OCI-LY3 (cell line): ENCODE measurements at regions not wholly inside any gene's neighbourhood (a gene's known extent, or its start where the extent isn't known, plus 50 kb on each side); places are given as distances from the start of the nearest gene placed in this dataset.

Experiments
- H2AFZ ChIP-seq: fragments of 200-600, 300-600 bp; shearing (Covaris generic); 2 replicates; pipeline ENCODE4 v1.6.0; 2014; ENCODE audit warnings: antibody characterized with exemption, low read depth, low read length
- H3K27ac ChIP-seq: fragments of 200-600, 300-600 bp; sonication (generic); 2 replicates; pipeline ENCODE4 v1.5.1; 2014; ENCODE audit warnings: mild to moderate bottlenecking, low read length, moderate library complexity, mixed read lengths
- H3K27me3 ChIP-seq: fragments of 200-600, 300-600 bp; sonication (generic); 2 replicates; pipeline ENCODE4 v1.6.1; 2014; ENCODE audit warnings: low read depth, low read length, mixed read lengths
- H3K36me3 ChIP-seq: fragments of 200-600, 300-600 bp; sonication (generic); replicated peaks from 2 replicates; pipeline ENCODE3; 2014; ENCODE audit warnings: low read depth, low read length, mixed read lengths
- H3K4me1 ChIP-seq: fragments of 300-600, 200-600 bp; sonication (generic); 2 replicates; pipeline ENCODE4 v1.6.1; 2014; ENCODE audit warnings: low read length, mixed read lengths
- H3K4me2 ChIP-seq: fragments of 200-600, 300-600 bp; sonication (generic); 2 replicates; pipeline ENCODE4 v1.6.1; 2014; ENCODE audit warnings: low read length, mixed read lengths
- H3K4me3 ChIP-seq: fragments of 300-600, 200-600 bp; sonication (generic); 2 replicates; pipeline ENCODE4 v1.5.1; 2014; ENCODE audit warnings: antibody characterized with exemption, mild to moderate bottlenecking, low read length, moderate library complexity
- H3K79me2 ChIP-seq: fragments of 300-600, 200-600 bp; shearing (Covaris generic); 2 replicates; pipeline ENCODE4 v1.6.1; 2014; ENCODE audit warnings: mild to moderate bottlenecking, low read length, mixed read lengths
- H3K9ac ChIP-seq: fragments of 300-600, 200-600 bp; shearing (Covaris generic); 2 replicates; pipeline ENCODE4 v1.6.0; 2014; ENCODE audit warnings: mild to moderate bottlenecking, low read length, moderate library complexity
- H3K9me3 ChIP-seq: fragments of 200-600, 300-600 bp; shearing (Covaris generic); 2 replicates; pipeline ENCODE4 v1.6.1; 2014; ENCODE audit warnings: low read length, mixed read lengths; ENCODE audit not compliant: insufficient read depth
- H4K20me1 ChIP-seq: fragments of 200-600, 300-600 bp; sonication (generic); 2 replicates; pipeline ENCODE4 v1.6.1; 2016; ENCODE audit warnings: low read length, mixed read lengths; ENCODE audit not compliant: insufficient read depth
- EZH2phosphoT487 ChIP-seq: fragments of 200-600 bp; shearing (Covaris generic); IDR thresholded peaks from 2 replicates; pipeline ENCODE4 v1.6.1; 2018; ENCODE audit warnings: antibody characterized with exemption, mixed run types, low read depth
- TF ChIP-seq, protein P1 (sequence below): fragments of 200-600, 300-600 bp; sonication (generic); IDR thresholded peaks from 2 replicates; pipeline ENCODE4 v1.5.1; 2014; ENCODE audit warnings: antibody characterized with exemption, low read length, low read depth

DNA sequence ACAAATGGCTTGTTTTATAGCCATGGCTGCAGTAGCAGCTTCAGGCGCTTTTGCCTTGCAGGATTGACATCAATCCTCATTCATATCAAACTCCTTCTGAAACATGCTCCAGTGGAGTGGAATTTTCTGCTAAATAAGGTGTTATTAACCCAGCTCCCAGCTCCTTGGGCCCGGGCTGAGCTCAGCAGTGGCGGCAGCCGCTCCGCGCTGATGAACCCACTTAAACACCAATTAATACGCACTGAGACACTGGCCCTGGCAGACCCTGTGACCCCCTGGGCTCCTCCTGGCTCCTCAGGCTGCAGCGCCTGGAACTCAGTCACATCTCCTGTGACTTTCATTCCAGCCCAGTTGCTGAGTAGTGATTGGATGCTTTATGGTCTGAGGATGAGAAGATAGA lies 137.4 kb upstream of the GRIK3 start:
- H3K27me3 ChIP-seq, result peaks cover 3% of the 10 kb centered on the region; the same call in 1 of the 2 replicates
- H3K36me3 ChIP-seq, result no peaks in the 10 kb centered on the region
- no peaks in the 10 kb centered on the region for H4K20me1 ChIP-seq
- no peaks in the 10 kb centered on the region for H3K4me1 ChIP-seq
- no peak overlapping the region for H3K27ac ChIP-seq
- H3K9ac ChIP-seq, result no peak overlapping the region
- no peak overlapping the region for H3K4me2 ChIP-seq
- no peak overlapping the region for H3K4me3 ChIP-seq
- no peaks in the 10 kb centered on the region for H3K79me2 ChIP-seq
- no peaks in the 10 kb centered on the region for H3K9me3 ChIP-seq
- TF ChIP-seq, protein P1, sequence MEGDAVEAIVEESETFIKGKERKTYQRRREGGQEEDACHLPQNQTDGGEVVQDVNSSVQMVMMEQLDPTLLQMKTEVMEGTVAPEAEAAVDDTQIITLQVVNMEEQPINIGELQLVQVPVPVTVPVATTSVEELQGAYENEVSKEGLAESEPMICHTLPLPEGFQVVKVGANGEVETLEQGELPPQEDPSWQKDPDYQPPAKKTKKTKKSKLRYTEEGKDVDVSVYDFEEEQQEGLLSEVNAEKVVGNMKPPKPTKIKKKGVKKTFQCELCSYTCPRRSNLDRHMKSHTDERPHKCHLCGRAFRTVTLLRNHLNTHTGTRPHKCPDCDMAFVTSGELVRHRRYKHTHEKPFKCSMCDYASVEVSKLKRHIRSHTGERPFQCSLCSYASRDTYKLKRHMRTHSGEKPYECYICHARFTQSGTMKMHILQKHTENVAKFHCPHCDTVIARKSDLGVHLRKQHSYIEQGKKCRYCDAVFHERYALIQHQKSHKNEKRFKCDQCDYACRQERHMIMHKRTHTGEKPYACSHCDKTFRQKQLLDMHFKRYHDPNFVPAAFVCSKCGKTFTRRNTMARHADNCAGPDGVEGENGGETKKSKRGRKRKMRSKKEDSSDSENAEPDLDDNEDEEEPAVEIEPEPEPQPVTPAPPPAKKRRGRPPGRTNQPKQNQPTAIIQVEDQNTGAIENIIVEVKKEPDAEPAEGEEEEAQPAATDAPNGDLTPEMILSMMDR, result no peak
- no peak for TF ChIP-seq EZH2phosphoT487
- H2AFZ ChIP-seq, result no peak overlapping the region

- no peaks in the 10 kb centered on the region for H3K79me2 ChIP-seq
- TF ChIP-seq, protein P1, result no peak
- no peak for TF ChIP-seq EZH2phosphoT487
- H3K36me3 ChIP-seq, result no peaks in the 10 kb centered on the region
- H3K27me3 ChIP-seq, result peaks cover 3% of the 10 kb centered on the region; the same call in 1 of the 2 replicates
- no peak overlapping the region for H3K9ac ChIP-seq
- H3K4me1 ChIP-seq, result no peaks in the 10 kb centered on the region
- H3K4me3 ChIP-seq, result no peak overlapping the region
- no peaks in the 10 kb centered on the region for H3K9me3 ChIP-seq
- H3K4me2 ChIP-seq, result no peak overlapping the region
- H4K20me1 ChIP-seq, result no peaks in the 10 kb centered on the region
- no peak overlapping the region for H2AFZ ChIP-seq
- H3K27ac ChIP-seq, result no peak overlapping the region
Observed at GRCh38 chr1:37174341-37174740, 140.0 kb upstream of the GRIK3 start.

DNA sequence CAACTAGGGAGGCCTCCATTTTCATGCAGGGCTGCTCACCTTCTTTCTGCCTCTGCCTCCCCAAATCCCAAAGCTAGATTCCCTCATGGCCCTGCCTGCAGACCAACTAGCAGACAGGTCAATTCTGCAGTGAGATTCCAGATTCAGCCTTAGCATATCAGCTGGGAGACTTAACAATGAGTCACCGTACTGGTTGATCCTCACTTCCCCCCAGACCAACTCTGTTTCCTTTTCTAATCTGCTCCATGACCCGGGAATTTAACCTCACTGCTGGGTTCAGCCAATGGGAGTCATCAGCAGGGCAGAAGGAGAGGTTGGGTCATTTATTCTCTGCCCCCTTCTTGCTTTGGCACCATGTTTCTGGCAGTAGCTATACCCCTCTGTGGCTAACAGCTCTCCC lies 140.6 kb upstream of the GRIK3 start:
- no peak for TF ChIP-seq EZH2phosphoT487
- TF ChIP-seq, protein P1, result no peak

GRCh38 chr1:37175666-37176215 lies 141.4 kb upstream of the GRIK3 start:
- Histone ChIP-seq H3K4me3 (no peak overlapping the region), H3K9ac (no peak overlapping the region), H2AFZ (no peak overlapping the region), H4K20me1 (no peaks in the 10 kb centered on the region), H3K27ac (no peak overlapping the region), H3K9me3 (no peaks in the 10 kb centered on the region), H3K36me3 (no peaks in the 10 kb centered on the region), H3K4me2 (no peak overlapping the region), H3K27me3 (peaks cover 3% of the 10 kb centered on the region; the same call in 1 of the 2 replicates), H3K4me1 (no peaks in the 10 kb centered on the region), H3K79me2 (no peaks in the 10 kb centered on the region)
- TF ChIP-seq EZH2phosphoT487, result no peak
- TF ChIP-seq, protein P1, result no peak

More for the DNA sequence above, 140.6 kb upstream of the GRIK3 start:
- Histone ChIP-seq H3K27ac (no peak overlapping the region), H3K79me2 (no peaks in the 10 kb centered on the region), H4K20me1 (no peaks in the 10 kb centered on the region), H3K9ac (no peak overlapping the region), H3K36me3 (no peaks in the 10 kb centered on the region), H3K4me3 (no peak overlapping the region), H3K4me1 (no peaks in the 10 kb centered on the region), H3K9me3 (no peaks in the 10 kb centered on the region), H3K27me3 (peaks cover 3% of the 10 kb centered on the region; the same call in 1 of the 2 replicates), H3K4me2 (no peak overlapping the region), H2AFZ (no peak overlapping the region)
